Bronchial epithelial cell (primary cell): ENCODE measurements at regions not wholly inside any gene's neighbourhood (a gene's known extent, or its start where the extent isn't known, plus 50 kb on each side); places are given as distances from the start of the nearest gene placed in this dataset.

Source experiments
- DNase-seq: peaks from one replicate; pipeline ENCODE4 v3.0.0-alpha.2; 2010; ENCODE audit warnings: low read depth
- FAIRE-seq: peaks from 2 replicates; lab custom pipeline; 2011; peaks lifted over from hg19 to GRCh38; lab: Jason Lieb, UNC
- H3K27me3 ChIP-seq: 2 replicates; pipeline ENCODE4 v1.5.1; 2011; ENCODE audit warnings: low read length; ENCODE audit not compliant: control insufficient read depth, insufficient read depth
- H3K36me3 ChIP-seq: 2 replicates; pipeline ENCODE4 v1.5.1; 2011; ENCODE audit warnings: low read length; ENCODE audit not compliant: control insufficient read depth, insufficient read depth
- H3K4me3 ChIP-seq: 2 replicates; pipeline ENCODE4 v1.5.1; 2011; ENCODE audit warnings: mild to moderate bottlenecking, low read depth, low read length, control low read depth
- TF ChIP-seq, protein P1 (sequence below): IDR thresholded peaks from 2 replicates; pipeline ENCODE4 v1.5.1; 2011; ENCODE audit warnings: mild to moderate bottlenecking, moderate library complexity, low read length, control low read depth, inconsistent platforms; ENCODE audit not compliant: insufficient read depth, severe bottlenecking

DNA sequence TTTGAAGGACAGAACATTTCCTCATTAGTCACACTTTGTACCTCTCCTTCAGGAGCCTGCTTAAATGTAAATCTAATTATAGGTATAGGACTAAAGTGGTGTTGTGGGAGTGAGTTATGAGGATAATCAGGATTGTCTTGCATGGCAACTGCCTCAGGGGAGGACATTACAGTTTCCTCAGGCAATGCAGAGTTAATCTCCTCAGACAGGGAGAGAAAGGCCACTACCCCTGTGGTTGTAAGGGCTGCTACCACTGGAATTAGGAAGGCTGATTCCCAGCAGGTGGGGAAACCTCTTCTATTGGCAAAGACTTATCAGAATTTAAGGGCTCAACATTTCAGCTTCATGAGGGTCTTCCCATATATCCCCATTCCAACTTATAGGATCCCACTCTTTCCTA lies 286.8 kb upstream of the PBX1 start:
- H3K4me3 ChIP-seq: no peak overlapping the region
- no peaks in the 10 kb centered on the region for H3K27me3 ChIP-seq
- no peaks in the 10 kb centered on the region for H3K36me3 ChIP-seq
- DNase-seq (no peak), FAIRE-seq (no peak)
- TF ChIP-seq, protein P1, sequence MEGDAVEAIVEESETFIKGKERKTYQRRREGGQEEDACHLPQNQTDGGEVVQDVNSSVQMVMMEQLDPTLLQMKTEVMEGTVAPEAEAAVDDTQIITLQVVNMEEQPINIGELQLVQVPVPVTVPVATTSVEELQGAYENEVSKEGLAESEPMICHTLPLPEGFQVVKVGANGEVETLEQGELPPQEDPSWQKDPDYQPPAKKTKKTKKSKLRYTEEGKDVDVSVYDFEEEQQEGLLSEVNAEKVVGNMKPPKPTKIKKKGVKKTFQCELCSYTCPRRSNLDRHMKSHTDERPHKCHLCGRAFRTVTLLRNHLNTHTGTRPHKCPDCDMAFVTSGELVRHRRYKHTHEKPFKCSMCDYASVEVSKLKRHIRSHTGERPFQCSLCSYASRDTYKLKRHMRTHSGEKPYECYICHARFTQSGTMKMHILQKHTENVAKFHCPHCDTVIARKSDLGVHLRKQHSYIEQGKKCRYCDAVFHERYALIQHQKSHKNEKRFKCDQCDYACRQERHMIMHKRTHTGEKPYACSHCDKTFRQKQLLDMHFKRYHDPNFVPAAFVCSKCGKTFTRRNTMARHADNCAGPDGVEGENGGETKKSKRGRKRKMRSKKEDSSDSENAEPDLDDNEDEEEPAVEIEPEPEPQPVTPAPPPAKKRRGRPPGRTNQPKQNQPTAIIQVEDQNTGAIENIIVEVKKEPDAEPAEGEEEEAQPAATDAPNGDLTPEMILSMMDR: no peak

DNA sequence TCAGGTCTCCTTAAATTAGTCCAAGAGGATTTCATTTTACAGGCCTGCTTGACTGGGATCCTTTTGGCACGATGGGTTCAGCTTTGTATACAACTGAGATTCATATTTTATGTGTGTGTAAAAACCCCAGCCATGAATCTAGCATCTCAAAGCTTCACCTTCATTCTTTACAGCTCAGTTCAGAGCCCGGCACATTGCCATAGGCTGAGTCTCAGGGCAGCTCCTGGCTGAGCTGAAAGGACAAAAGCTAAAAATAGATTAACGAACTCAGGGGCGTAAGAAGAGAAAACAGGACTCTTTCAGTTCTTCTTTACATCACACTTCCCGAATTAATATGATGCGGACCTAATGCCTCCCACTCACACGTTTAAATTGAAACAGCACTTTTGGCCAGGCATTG lies 262.8 kb upstream of the PBX1 start:
- Histone ChIP-seq H3K27me3 (no peaks in the 10 kb centered on the region), H3K36me3 (no peaks in the 10 kb centered on the region), H3K4me3 (no peak overlapping the region)
- TF ChIP-seq, protein P1: no peak
- FAIRE-seq (no peak), DNase-seq (no peak)

DNA sequence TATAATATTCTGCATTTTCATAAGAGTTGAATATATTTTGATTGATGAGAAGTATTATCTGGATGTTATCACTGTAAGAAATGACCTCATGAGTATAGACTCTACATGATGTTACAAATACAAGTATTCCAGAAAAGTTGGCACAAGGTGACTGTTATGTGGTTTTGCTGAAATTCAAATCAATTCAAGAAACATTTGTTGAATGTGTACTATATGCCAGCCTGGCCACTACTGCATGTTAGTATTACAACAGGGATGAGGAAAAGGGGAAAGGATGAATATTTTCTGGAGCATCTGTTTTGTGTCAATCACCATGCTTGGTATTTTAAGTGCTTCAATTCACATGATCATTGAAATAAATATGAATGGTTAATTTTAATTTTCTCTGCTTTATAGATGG lies 250.9 kb upstream of the PBX1 start:
- FAIRE-seq (no peak), DNase-seq (no peak)
- TF ChIP-seq, protein P1: no peak
- Histone ChIP-seq H3K4me3 (no peak overlapping the region), H3K27me3 (no peaks in the 10 kb centered on the region), H3K36me3 (no peaks in the 10 kb centered on the region)

DNA sequence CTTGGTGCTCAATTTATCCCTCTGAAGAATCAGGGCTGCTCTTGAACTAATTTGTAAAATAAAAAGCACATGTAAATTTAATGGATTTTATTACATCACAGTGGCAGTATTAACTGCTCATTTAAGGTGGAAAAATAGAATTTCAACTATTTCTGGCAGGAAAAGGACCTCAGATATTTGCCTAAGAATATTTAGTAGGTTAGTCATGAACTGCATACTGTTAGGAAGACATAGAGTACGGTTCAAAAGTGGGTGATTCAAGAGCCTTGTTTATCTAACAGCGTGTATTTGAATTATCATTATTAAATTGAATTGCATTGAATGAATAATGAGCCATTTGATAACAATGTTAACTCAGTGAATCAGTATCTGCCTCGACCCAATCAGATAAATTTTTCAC lies 248.8 kb upstream of the PBX1 start:
- FAIRE-seq: no peak
- Histone ChIP-seq H3K36me3 (no peaks in the 10 kb centered on the region), H3K4me3 (no peak overlapping the region), H3K27me3 (no peaks in the 10 kb centered on the region)
- DNase-seq: peak; percentile 30
- TF ChIP-seq, protein P1: no peak

DNA sequence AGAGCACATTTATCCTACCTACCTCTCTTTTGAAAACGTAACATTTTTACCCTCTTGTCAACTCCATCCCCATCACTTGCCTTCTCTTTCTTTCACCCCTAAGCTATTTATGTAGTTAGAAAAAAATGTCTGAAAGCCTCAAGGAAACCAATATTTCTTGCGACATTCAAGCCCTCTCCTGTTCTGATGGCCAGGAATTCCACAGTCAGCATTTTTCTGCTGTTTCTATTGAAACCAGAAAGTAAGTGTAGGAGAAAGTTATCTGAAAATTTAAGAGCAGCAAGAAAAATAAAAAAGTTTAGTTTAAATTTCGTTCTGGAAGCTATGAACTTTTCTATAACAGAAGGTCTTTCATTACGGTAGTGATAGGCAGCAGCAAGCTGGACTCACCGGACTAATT lies 247.6 kb upstream of the PBX1 start:
- TF ChIP-seq, protein P1: no peak
- no peak for FAIRE-seq

More for the DNA sequence above, 247.6 kb upstream of the PBX1 start:
- Histone ChIP-seq H3K27me3 (no peaks in the 10 kb centered on the region), H3K4me3 (no peak overlapping the region), H3K36me3 (no peaks in the 10 kb centered on the region)
- no peak for DNase-seq
